GM12873 (cell line): ENCODE measurements at regions not wholly inside any gene's neighbourhood (a gene's known extent, or its start where the extent isn't known, plus 50 kb on each side); places are given as distances from the start of the nearest gene placed in this dataset.

Experiments used
- TF ChIP-seq, protein P1 (sequence below): IDR thresholded peaks from 2 replicates; pipeline ENCODE4 v1.5.1; 2012; ENCODE audit warnings: low read depth, mild to moderate bottlenecking, moderate library complexity, low read length, control low read depth; ENCODE audit not compliant: insufficient read depth; ENCODE audit errors: missing control alignments

DNA sequence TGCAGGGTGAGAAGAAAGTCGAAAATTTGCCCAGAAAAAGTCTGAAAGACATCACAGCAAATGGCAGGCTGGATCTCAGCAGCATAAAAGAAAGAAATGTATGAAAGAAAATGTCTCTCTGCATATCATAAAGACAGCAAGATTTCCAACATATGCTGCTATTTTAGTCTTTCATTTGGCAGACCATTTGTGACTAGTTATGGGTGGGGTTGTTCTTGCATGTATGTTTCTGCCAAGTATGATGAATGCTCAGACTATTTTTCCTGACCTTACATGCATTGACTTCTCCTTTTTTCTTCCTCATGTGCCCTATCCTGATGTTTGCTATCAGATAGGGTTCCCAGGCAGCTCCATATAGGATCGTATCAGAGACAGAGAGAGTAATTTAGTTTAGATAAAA is 58.5 kb upstream of the PARD3B start:
- TF ChIP-seq, protein P1, sequence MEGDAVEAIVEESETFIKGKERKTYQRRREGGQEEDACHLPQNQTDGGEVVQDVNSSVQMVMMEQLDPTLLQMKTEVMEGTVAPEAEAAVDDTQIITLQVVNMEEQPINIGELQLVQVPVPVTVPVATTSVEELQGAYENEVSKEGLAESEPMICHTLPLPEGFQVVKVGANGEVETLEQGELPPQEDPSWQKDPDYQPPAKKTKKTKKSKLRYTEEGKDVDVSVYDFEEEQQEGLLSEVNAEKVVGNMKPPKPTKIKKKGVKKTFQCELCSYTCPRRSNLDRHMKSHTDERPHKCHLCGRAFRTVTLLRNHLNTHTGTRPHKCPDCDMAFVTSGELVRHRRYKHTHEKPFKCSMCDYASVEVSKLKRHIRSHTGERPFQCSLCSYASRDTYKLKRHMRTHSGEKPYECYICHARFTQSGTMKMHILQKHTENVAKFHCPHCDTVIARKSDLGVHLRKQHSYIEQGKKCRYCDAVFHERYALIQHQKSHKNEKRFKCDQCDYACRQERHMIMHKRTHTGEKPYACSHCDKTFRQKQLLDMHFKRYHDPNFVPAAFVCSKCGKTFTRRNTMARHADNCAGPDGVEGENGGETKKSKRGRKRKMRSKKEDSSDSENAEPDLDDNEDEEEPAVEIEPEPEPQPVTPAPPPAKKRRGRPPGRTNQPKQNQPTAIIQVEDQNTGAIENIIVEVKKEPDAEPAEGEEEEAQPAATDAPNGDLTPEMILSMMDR, result no peak

DNA sequence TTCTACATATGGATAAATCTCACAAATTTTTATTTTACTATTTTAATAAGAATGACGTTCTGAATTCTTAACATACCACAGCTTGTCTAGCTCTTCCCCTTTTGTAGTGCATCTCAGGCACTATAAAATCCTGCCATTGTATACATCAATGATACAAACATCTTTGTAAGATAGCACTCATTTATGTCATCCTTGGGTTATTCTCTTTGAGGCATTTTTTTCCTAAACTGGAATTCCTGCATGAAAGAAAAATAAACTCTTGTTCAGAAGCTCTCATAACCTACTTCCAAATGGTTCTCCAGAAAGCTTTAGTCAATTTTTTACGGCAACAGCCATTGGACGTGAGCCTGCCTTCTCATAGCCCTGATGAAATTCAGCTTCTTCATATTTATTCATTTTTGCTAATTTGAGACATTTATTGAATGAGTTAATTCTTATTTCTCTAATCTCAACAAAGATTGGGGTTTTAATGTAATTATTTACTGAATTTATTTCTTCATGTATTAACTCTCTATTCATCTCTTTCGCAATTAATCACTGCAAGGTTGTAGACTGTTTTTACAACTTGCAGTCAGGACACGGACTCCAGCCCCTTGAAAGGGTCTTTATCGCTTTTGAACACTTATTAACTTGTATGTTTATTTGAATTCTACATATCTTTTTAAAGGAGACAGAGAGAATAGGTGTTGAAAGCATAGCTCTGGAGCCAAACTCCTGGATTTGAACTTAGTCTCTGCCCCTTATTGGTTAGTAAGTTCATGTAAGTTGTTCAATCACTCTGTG is 57.6 kb upstream of the PARD3B start:
- TF ChIP-seq, protein P1, result no peak

DNA sequence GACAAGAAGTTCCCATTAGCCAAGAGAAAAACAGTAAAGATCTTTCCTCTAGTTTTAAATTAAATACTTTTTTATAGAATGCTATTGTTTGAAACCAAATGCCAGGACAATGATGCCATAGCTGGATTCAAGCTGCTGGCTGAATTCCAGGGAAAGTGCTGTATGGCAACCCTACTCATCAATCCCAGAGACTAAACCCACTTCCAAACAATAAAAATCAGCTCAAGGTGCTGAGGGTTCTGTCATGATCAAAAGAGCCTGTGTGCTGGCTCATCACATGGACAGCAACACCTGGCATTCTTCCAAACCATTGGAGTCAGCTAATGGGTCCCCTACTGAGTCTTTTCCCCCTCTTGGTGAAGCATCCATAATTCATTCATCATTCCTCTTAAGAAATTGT is 53.7 kb upstream of the PARD3B start:
- TF ChIP-seq, protein P1, result no peak

DNA sequence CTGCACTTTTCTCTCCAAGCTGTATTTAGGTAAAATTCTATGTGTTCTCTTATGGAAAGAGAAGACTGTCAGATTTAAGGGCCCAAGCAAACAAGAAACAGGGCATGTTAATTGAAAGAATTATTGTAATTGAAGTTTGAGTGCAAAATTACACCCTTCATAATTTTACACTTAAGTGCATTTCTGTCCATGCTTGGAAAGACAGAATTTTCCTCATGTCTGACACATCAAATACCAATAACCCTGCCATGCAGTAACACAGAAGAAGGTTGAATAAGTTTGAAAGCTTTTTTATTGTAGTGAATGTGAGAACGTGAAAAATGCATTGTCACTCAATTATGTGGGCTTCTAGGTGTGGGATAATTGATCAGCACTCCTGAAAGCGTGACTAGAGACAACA is 52.9 kb upstream of the PARD3B start:
- TF ChIP-seq, protein P1, result no peak

DNA sequence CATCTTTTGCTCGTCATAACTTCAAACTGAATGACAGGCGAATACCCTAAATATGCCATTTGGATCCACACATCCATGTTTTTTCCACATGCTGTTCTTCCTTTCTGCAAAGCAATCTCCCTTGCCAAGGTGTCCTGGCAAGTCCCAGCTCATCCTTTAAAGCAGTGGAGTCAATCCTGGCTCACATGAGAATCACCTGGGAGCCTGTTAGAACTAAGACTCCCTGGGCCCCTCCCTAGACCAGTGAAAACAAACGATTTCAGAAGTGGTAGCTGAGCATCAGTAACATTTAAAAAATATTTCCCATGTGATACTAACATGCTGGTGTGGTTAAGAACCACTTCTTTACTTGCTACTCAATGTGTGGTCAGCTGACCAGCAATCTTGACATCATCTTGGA is 50.6 kb upstream of the PARD3B start:
- TF ChIP-seq, protein P1, result no peak

DNA sequence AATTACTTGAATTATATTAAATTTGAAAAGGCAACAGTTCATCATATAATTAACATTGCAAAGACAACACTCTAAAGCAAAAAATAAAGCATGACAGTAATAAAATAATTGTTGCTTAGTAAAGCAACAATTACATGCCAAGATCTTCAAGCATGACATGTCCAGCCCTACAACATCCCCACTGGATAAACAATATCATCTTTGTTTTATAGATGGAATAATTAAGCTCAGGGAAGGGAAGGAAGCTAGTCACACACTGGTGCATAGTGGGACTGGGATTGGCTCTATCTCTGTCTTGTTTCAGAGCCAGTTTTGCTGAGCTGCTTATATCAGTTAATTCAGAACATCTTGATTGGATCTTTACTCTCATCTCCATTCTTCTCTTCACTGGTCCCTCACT is 49.9 kb upstream of the PARD3B start:
- TF ChIP-seq, protein P1, result no peak
